Smooth muscle cell (in vitro differentiated cells): ENCODE measurements at regions not wholly inside any gene's neighbourhood (a gene's known extent, or its start where the extent isn't known, plus 50 kb on each side); places are given as distances from the start of the nearest gene placed in this dataset.
A peak's percentile ranks its signal among the peaks of the same experiment; 100 is the strongest.

Source experiments
- DNase-seq: peaks from one replicate; lab custom pipeline; 2025; ENCODE audit not compliant: unreplicated experiment; lab: John Stamatoyannopoulos, UW
- H2AFZ ChIP-seq: fragments of 200-600 bp; sonication (generic); 2 replicates; pipeline ENCODE4 v1.6.0; 2016; ENCODE audit warnings: antibody characterized with exemption, low read depth, mild to moderate bottlenecking
- H3F3A ChIP-seq: fragments of 200-600 bp; sonication (generic); 2 replicates; pipeline ENCODE4 v1.6.0; 2017; ENCODE audit warnings: antibody characterized with exemption, low read depth
- H3K27ac ChIP-seq: fragments of 200-600 bp; sonication (generic); 2 replicates; pipeline ENCODE4 v1.5.1; 2016; ENCODE audit warnings: low read depth, mild to moderate bottlenecking
- H3K27me3 ChIP-seq: fragments of 200-600 bp; sonication (generic); 2 replicates; pipeline ENCODE4 v1.6.1; 2016; ENCODE audit warnings: low read depth, mild to moderate bottlenecking
- H3K36me3 ChIP-seq: fragments of 200-600 bp; sonication (generic); 2 replicates; pipeline ENCODE4 v1.5.1; 2016; ENCODE audit warnings: low read depth
- H3K4me1 ChIP-seq: fragments of 200-600 bp; sonication (generic); 2 replicates; pipeline ENCODE4 v1.5.1; 2016; ENCODE audit warnings: low read depth
- H3K4me2 ChIP-seq: fragments of 200-600 bp; sonication (generic); 2 replicates; pipeline ENCODE4 v1.6.0; 2016; ENCODE audit warnings: mild to moderate bottlenecking
- H3K4me3 ChIP-seq: fragments of 200-600 bp; sonication (generic); 2 replicates; pipeline ENCODE4 v1.5.1; 2016; ENCODE audit warnings: mild to moderate bottlenecking
- H3K79me2 ChIP-seq: fragments of 200-600 bp; sonication (generic); 2 replicates; pipeline ENCODE4 v1.6.0; 2016; ENCODE audit warnings: low read depth, mild to moderate bottlenecking
- H3K9ac ChIP-seq: fragments of 200-600 bp; sonication (generic); 2 replicates; pipeline ENCODE4 v1.6.0; 2016; ENCODE audit warnings: low read depth
- H3K9me3 ChIP-seq: fragments of 200-600 bp; sonication (generic); replicated peaks from 2 replicates; pipeline ENCODE4 v1.5.1; 2016; ENCODE audit warnings: low read depth
- H4K20me1 ChIP-seq: fragments of 200-600 bp; sonication (generic); 2 replicates; pipeline ENCODE4 v1.6.0; 2016; ENCODE audit warnings: low read depth
- WGBS: methylation state at CpG from one replicate; pipeline ENCODE4 v1.1.7; 2016; ENCODE audit warnings: low lambda C conversion rate; 5-methylcytosine and 5-hydroxymethylcytosine counted together
- TF ChIP-seq, protein P1 (sequence below): fragments of 200-600 bp; sonication (generic); IDR thresholded peaks from 2 replicates; pipeline ENCODE4 v1.5.1; 2017; ENCODE audit warnings: borderline replicate concordance, mild to moderate bottlenecking, antibody characterized with exemption; ENCODE audit not compliant: insufficient read depth, poor library complexity, severe bottlenecking

DNA sequence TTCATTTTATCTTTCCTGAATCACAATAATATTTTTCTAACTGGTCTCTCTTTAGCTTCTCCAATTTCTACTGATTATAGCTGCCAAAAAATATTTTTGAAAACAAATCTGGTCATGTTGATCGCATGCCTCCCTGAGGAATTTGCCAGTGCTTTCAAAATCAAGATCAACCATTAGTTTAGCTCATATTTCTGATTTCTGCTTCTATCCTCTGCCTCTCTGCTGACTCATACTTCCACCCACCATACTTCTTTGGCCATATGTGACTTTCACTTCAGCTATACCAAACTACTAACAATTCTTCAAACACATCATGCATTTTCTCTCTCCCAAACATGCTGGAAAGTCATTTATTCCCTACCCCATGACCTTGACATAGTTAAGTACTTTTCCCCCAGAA, 636.5 kb downstream of the TLE1 start:
- Histone ChIP-seq H4K20me1 (no peaks in the 10 kb centered on the region), H3F3A (no peaks in the 10 kb centered on the region), H3K79me2 (no peaks in the 10 kb centered on the region), H3K9ac (no peak overlapping the region), H3K4me1 (no peaks in the 10 kb centered on the region), H3K9me3 (no peaks in the 10 kb centered on the region), H3K36me3 (no peaks in the 10 kb centered on the region), H3K27me3 (no peaks in the 10 kb centered on the region), H3K4me2 (no peak overlapping the region), H2AFZ (peak overlapping the region; percentile 19), H3K4me3 (no peak overlapping the region), H3K27ac (no peak overlapping the region)
- WGBS, result 79% methylated on average over 1 of the region's 1 CpG
- DNase-seq, result no peak
- TF ChIP-seq, protein P1, sequence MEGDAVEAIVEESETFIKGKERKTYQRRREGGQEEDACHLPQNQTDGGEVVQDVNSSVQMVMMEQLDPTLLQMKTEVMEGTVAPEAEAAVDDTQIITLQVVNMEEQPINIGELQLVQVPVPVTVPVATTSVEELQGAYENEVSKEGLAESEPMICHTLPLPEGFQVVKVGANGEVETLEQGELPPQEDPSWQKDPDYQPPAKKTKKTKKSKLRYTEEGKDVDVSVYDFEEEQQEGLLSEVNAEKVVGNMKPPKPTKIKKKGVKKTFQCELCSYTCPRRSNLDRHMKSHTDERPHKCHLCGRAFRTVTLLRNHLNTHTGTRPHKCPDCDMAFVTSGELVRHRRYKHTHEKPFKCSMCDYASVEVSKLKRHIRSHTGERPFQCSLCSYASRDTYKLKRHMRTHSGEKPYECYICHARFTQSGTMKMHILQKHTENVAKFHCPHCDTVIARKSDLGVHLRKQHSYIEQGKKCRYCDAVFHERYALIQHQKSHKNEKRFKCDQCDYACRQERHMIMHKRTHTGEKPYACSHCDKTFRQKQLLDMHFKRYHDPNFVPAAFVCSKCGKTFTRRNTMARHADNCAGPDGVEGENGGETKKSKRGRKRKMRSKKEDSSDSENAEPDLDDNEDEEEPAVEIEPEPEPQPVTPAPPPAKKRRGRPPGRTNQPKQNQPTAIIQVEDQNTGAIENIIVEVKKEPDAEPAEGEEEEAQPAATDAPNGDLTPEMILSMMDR, result no peak

DNA sequence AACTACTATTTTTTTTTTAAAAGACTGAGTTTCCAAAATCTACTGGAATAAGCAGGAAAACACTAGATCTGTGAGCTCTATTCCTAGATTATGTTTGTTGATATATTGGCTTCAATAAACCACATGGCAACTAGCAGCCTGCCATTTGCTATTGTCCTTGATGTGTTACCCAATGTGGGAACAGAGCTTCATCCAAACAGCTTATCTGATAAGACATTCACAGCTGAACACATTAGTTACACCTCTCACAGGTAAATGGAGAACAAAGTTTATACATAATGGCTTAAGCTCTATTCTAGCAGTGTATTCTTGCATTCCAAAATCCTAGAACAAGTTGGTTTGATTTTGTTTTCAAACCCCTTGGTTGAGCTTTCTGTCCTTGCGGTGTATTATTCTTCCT, 642.1 kb downstream of the TLE1 start:
- TF ChIP-seq, protein P1, result no peak
- H3K4me1 ChIP-seq, result no peaks in the 10 kb centered on the region
- WGBS, result 94% methylated on average over 1 of the region's 1 CpG

DNA sequence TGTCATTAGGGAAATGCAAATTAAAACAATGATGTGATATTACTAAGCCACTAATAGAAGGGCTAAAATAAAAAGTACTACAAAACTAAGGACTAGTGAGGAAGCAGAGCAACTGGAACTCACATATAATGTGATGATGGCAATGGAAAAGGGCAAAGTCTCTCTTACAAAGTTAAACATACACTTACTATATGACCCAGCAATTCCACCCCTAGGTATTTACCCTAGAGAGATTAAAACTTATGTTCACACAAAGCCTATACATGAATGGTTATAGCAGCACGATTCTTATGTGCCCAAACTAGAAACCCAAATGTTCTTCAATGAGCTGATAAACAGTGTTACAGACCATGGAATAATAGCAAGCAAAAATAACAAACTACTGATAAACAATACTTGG, 643.7 kb downstream of the TLE1 start:
- no peak overlapping the region for H3K4me3 ChIP-seq
- H3K27me3 ChIP-seq, result no peaks in the 10 kb centered on the region
- no peak overlapping the region for H3K27ac ChIP-seq
- no peak overlapping the region for H2AFZ ChIP-seq
- no peaks in the 10 kb centered on the region for H3K4me1 ChIP-seq
- H3F3A ChIP-seq, result no peaks in the 10 kb centered on the region
- DNase-seq, result no peak
- H4K20me1 ChIP-seq, result no peaks in the 10 kb centered on the region
- H3K9me3 ChIP-seq, result no peaks in the 10 kb centered on the region
- H3K4me2 ChIP-seq, result no peak overlapping the region
- WGBS, result 80% methylated on average over 1 of the region's 1 CpG
- H3K79me2 ChIP-seq, result no peaks in the 10 kb centered on the region
- TF ChIP-seq, protein P1, result no peak
- H3K36me3 ChIP-seq, result no peaks in the 10 kb centered on the region
- H3K9ac ChIP-seq, result no peak overlapping the region

More for the DNA sequence above, 642.1 kb downstream of the TLE1 start:
- Histone ChIP-seq H3K27me3 (no peaks in the 10 kb centered on the region), H2AFZ (no peak overlapping the region), H3K9me3 (no peaks in the 10 kb centered on the region), H3K4me3 (no peak overlapping the region), H3K27ac (no peak overlapping the region), H3F3A (no peaks in the 10 kb centered on the region), H4K20me1 (no peaks in the 10 kb centered on the region), H3K4me2 (no peak overlapping the region), H3K9ac (no peak overlapping the region), H3K36me3 (no peaks in the 10 kb centered on the region), H3K79me2 (no peaks in the 10 kb centered on the region)
- no peak for DNase-seq

DNA sequence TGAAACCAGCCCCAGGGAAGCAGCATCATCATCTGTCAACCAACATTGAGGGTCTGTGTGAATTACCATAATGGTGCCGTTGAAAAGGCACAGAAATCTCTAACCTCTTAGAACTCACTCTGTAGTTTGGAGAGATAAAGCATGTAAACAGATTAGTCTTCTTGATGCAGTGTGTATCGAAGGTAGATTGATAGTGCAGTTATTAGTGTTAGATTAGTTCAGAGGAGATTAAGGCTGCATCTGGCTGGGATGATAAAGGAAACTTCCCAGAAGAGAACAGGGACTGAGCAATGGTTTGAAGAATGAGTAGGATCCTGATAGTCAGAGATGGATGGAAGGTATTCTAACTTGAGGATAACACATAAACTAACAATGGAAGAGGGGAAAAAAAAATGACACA, 651.5 kb downstream of the TLE1 start:
- Histone ChIP-seq H3F3A (peaks cover 23% of the 10 kb centered on the region), H3K9me3 (no peaks in the 10 kb centered on the region)
- 34% methylated on average over 2 of the region's 2 CpGs for WGBS

More for the DNA sequence above, 651.5 kb downstream of the TLE1 start:
- Histone ChIP-seq H2AFZ (no peak overlapping the region), H3K4me1 (peaks cover 14% of the 10 kb centered on the region), H3K27me3 (no peaks in the 10 kb centered on the region), H3K27ac (no peak overlapping the region), H3K36me3 (no peaks in the 10 kb centered on the region), H3K79me2 (no peaks in the 10 kb centered on the region), H3K9ac (no peak overlapping the region), H3K4me2 (no peak overlapping the region), H4K20me1 (no peaks in the 10 kb centered on the region), H3K4me3 (no peak overlapping the region)
- TF ChIP-seq, protein P1, result no peak
- DNase-seq, result no peak
